HG03045 (cell line): ENCODE measurements at regions not wholly inside any gene's neighbourhood (a gene's known extent, or its start where the extent isn't known, plus 50 kb on each side); places are given as distances from the start of the nearest gene placed in this dataset.
"Not testable (repeated sequence)": the region's sequence is repeated elsewhere in the genome, so short reads cannot be mapped to it uniquely, and the experiment has no call there.

ENCODE experiments used
- ATAC-seq: cut with Tn5 transposase; IDR thresholded peaks from one replicate; pipeline ENCODE4 v1.9.1; 2021; ENCODE audit warnings: mild to moderate bottlenecking, moderate library complexity; ENCODE audit not compliant: unreplicated experiment

DNA sequence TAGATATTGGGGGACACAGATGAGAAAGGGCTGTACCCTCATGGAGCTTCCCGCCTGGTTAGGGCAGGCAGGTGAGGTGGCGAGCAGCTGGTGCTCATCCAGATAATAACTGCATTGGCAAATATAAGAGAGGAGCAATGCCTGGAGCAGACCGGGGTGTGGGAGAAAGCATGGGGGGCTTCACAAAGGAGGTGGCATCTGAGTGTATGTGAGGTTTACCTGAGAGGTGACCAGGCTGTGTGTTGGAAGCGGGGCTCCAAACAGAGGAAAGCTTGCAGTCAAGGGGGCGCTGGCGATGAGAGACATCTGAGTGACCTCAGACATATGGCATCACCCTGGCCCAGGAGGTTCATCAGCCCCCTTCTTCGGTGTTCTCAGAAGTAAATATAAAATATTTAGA, 72.1 kb upstream of the PMEPA1 start:
- ATAC-seq = no peak

DNA sequence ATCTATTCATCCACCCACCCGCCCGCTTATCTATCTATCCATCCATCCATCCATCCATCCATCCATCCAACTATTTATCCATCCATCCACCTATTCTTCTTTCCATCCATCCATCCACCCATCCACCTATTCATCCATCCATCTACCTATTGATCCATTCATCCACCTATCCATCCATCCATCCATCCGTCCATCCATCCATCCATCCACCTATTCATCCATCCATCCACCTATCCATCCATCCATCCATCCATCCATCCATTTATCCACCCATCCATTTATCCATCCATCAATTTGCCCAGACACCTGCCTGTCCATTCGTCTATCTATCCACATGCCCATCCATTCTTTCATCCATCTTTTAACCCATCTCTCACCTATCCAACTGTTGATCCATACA, 71.1 kb upstream of the PMEPA1 start:
- no peak for ATAC-seq

DNA sequence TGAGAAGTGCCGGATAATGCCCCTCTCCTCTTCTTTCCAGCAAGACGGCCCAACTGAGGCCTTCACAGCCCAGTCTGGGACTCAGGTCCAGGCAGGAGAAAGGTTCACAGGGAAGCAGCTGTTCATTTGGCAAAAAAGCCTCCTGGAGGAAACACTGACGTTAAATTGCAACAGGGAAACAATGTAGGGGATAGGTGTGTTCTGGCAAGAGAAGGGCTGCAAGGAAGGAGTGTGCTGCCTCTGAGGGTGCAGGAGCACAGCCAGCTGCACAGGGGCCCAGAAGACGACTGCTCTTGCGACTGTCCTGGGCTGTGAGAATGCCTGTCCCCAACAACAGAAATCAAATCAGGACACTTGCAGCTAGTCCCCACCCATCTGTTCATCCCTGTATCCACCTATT, 70.6 kb upstream of the PMEPA1 start:
- ATAC-seq = no peak

DNA sequence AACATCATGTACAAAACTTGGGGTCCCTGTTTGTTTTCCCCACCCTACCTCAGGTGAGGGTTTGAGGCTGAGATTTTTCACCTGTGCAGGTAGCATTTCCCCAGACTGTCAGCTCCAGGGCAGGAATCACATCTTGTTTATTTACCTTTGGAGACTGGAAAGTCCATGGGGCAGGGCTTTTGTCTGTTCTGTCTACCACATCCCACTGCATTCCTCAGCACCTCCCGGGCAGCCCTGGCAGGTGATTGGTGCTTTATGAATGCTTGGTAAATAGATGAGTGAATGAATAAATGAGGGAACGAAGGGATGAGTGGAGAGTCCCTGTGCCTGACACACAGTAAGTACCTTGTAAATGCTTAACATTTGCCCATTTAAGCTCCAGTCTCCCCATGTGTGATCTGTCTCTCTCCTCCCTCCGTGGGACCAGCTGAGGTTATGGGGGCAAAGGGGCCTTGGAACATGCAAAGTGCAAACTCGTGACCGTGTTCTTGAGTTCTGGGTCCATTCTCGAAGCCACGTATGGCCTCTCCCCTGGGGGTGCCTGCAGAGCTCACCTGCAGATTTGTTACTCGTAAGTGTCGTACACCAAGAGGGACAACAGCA, 69.7 kb upstream of the PMEPA1 start:
- ATAC-seq = no peak

DNA sequence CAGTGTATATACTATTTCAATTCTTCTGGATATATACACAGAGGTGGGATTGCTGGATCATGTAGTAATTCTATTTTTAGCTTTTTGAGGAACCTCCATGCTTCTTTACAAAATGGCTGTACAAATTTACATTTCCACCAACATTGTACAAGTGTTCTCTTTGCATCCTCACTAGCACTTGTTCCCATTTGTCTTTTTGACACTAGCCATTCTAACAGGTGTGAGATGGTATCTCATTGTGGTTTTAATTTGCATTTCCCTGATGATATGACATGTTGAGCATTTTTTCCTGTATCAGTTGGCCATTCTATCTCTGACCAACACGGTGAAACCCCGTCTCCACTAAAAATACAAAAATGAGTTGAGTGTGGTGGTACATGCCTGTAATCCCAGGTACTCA, 68.1 kb upstream of the PMEPA1 start:
- no peak for ATAC-seq

DNA sequence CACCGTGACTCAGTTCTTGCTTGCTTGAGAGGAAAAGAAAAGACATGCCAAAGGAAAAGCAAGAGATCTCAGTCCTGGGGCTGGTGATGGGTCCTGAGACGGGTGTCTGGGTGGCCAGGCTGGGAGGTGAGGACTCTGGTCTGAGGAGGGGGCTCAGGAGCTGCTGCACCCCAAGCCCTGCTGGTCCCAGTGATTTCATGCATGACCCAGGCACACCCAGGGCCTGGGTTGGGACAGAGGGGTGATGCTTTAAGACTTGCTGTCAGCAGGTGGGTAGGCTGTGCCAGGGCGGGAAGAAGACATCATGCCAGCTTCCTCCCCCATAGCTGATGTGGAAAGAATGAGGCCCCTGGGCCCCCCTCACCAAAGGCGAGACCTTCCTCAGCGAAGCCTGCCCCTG, 65.1 kb upstream of the PMEPA1 start:
- no peak for ATAC-seq

DNA sequence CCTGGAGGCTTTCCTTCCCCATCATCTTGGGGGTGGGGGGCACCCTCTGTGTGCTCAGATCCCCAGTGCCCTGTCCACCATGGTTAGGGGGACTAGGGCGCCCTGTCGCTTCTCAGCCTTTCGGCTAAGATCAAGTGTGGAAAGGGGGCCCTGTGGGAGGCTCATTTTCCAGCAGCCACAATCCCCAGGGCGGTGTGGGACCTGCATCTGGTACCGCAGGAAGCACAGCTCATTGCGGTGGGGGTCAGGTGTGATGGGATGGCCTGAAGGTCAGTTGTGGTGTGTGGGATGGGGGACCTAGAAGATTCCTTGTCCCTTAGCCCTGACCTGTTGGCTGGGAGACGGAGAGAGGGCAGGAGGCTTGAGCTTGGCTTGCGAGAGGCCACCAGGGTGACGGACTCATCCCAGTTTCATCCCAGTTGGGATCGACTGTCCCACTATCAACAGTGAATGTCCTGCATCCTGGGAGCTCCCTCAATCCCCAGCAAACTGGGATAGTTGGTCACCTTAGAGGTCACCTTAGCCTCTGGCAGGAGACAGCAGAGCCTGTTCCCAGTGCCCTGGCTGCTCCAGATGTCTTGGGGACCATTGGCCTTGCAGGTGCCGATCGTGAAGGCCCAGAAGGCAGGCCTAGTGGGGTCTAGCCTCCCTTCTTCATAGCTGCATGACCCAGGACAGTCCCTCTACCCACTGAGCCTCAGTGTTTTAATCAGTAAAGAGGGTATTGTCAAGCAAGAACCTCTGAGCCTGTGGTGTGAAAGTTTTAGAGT, 64.5 kb upstream of the PMEPA1 start:
- no peak for ATAC-seq

DNA sequence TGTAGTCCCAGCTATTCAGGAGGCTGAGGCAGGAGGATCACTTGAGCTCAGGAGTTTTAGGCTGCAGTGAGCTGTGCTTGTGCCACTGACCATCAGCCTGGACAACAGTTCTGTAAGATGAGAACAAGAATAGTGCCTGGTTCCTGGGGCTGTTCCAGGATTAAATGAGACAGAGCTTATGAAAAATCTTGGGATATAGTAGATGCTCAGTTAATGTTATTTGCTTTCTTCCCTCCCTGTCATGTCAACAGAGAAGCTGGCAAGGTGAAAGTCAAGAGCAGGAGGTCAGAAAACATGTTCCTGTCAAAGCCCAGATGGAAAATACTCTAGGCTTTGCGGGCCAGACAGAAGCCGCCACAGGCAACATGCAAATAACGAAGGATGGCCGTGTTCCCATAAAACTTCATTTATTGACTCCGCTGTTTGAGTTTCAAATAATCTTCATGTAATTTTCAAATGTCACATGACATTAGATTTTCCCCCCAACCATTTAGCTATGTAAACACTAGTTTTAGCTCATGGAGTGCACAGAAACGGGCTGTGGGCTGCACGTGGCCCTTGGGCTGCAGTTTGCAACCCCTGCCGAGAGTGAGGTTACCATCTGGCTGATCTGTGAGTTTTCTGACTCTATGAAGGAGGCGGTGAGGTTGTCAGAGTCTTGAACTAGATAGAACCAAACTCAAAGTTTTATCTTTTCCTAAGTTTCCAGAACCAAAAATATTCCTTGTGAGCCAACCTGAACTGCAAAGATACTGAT, 63.4 kb upstream of the PMEPA1 start:
- ATAC-seq = no peak

DNA sequence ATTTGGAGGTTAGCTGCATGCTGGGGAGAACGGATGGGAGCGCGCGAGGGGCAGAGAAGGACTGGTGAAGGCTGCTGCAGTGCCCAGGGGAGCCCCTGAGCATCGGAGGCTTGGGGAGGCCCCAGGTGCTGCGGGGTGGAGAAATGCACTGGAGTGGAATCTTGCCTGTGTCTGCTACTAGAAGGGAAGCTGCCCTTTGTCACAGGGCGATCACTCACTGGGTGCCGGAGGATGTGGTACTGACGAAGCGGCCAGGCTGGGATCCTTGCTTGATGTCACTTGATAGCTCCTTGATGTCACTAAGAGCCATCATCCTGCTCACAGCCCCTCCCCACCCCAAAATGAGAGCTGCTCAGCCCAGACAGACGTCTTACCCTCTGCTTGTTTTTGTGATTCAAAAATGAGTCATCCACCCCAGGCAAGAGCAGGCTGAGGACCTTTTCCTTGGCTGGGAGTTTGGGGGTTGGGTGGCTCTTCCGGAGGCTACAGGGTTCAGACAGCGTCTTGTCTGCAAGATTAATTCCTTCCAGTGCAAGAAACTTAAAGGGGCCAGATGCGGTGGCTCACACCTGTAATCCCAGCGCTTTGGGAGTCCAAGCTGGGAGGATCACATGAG, 62.6 kb upstream of the PMEPA1 start:
- no peak for ATAC-seq

DNA sequence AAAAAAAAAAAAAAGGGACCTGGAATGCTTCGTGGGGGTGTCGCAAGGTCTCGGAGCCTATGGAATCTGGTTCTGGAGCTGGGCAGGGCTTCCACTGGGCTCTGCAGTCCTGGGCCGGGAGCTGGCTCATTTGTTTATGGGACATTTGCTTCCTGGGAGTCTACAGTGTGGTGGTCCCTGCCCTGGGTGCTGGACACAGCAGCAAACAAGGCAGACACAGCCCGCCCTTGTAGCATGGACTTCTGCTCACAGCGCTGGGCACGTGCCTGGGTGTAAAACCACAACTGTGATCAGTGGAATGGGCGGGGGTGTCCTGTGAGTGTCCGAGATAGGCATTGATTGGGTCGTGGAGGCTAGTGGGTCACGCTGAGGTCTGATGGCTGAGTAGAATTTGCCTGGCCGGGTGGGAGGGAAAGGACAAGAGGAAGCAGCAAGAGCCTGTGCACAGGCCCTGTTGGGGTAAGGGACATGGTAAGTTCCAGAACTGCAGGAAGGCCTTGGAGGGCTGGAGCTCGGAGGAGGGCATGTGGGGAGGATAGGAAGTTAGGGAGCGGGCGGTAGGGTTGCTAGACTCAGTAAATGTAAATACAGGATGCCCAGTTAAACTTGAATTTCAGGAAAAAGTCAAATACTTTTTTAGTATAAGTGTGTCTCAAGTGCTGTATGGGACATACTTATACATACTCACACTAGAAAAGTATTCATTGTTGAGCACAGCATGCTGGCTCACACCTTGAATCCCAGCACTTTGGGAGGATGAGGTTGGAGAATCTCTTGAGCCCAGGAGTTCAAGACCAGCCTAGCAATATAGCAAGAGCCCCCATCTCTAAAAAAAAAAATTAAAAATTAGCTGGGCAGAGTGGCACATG, 61.3 kb upstream of the PMEPA1 start:
- ATAC-seq = no peak

DNA sequence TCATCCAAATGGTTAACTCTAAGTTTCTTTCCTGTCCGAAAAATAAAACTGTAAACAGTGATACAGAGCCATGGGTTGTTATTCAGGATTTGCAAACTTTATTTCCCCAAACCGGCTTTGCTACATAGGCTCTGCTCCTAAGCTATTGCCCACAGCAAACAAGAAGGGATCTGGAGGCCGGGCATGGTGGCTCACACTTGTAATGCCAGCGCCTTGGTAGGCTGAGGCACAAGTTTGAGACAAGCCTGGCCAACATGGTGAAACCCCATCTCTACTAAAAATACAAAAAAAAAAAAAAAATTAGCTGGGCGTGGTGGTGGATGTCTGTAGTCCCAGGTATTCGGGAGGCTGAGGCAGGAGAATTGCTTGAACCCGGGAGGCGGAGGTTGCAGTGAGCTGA, 60.6 kb upstream of the PMEPA1 start:
- not testable (repeated sequence) for ATAC-seq

DNA sequence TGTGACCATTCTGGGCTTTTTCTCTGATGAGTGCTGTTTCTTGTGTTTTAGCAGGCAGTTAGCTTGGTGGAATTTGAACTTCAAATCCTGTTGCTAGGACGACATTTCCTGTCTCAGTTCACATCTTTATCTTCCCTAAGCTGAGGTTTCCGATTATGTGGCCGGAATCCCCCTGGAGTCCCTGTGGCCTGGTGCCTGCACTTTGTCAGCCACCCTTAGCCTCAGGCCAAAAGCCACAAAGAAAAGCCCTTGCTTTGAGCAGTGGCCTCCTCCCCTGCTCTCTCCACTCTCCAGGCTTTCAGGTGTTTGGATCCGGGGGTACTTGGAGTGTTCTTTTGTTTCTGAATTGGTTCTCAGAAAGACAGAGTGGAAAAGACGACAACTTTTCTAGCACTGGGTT, 59.9 kb upstream of the PMEPA1 start:
- ATAC-seq = no peak

DNA sequence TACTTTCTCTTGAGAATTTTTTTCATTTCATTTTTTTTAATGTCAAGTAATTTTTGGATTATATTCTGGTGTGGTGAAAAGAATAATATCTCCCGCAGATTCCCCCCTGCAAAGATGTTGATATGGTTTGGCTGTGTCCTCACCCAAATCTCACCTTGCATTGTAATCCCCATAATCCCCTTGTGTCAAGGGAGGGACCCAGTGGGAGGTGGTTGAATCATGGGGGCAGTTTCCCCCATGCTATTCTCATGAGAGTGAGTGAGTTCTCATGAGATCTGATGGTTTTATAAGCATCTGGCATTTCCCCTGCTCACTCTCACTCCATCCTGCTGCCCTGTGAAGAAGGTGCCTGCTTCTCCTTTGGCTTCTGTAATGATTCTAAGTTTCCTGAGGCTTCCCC, 58.7 kb upstream of the PMEPA1 start:
- no peak for ATAC-seq

DNA sequence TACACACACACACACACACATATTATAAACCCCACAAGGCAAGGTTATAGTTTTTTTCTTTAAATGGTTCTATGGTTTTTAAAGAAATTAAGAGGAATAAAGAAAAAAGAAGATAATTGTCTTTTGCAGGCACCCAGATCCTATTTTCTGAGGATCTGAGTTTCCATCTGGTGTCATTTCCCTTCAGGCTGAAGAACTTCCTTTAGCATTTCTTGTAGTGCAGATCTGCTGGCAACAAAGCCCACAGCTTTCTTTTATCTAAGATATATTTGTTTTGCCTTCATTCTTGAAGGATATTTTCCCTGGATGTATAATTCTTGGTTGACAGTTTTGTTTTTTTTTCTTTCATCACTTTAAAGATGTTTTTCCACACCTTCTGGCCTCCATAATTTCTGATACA, 57.6 kb upstream of the PMEPA1 start:
- ATAC-seq = no peak

DNA sequence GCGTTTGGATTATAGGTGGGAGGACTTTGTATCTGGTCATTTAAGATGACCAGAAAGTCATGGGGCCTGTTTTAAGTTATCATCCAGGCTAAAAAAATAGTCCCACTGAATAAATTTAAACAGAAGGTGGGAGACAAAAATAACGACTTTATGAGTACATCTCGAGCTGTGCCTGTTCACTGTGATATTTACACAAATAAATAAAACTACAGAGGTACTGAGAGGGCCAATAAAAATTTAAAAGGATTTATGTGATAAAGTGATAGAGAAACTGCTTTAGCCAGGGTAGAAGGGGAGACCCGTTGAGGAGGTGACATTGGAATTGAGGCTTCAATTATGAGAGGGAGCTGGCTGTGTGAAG, 53.4 kb upstream of the PMEPA1 start:
- no peak for ATAC-seq

DNA sequence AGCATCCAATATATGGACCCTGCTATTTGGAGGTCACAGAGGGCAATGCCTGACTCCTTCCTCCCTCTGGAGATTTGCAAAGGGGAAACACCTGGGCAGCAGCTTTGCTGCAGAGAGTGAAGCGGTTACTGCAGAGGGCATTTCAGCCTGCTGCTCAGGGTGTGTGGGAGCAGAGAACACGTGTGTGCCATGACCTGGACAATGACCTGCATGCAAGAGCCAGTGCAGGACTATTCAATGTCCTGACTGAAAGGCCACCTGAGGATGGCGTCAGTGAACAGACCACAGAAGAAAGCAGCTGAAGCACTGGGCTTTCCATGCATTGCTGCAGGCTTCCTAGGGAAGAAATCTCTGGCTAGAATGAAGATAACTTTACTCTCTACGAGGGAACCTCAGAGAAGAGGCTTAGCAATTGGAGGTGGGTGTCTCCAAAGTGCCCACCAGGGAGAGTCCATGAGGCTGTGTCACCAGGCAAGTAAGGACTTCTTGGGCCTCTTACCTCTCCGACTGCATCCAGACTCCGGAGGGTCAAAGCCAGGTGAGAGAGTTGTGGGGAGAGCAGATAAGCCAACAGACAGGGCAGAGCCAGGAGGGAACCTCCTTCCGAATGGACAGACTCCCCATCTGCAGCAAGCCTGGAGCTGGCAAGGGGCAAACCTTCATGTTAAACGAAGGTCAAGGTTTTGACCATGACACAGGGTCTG, 52.9 kb upstream of the PMEPA1 start:
- no peak for ATAC-seq

DNA sequence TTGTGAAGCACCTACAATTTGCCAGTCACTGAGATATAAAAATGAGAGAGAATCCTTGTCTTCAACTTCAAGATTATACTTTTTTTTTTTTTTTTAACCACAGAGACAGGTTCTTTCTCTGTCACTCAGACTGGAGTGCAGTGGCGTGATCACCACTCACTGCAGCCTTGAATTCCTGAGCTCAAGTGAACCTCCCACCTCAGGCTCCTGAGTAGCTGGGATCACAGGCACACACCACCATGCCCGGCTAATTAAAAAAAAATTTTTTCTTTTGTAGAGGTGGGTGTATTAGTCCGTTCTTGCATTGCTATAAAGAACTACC, 51.6 kb upstream of the PMEPA1 start:
- ATAC-seq = no peak

DNA sequence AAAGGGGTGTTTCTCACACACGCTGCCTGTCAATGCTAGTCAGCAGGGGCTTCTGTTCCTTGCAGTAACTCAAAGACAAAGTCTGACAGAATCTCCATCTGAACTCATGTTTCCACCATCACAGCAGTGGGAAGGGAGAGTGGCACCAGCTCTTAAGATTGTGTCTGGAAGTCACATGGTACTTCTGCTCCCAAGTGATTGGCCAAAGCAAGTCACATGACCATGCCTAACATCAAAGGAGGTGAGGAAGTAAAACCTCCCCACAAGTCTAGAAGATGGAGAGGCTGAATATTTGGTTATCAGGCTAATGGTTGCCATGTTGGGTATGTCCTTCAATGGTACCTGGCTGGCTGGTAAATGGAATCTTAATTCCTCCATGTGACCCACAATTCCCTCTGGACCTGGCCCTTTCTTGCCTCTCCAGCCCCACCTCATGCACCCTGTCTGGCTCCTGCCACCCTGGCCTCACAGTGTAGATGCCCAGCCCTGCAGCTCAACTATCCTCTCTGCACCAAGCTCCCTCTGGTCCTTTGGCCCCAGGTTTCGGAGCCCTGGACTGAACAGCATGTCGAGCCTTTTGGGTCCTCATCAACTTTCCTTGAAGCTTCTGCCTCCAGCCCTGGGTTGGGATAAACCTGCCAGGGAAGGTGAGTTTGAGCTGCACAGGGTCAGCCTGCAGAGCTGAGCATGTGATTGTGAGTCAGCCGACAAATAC, 51.0 kb upstream of the PMEPA1 start:
- ATAC-seq = no peak

DNA sequence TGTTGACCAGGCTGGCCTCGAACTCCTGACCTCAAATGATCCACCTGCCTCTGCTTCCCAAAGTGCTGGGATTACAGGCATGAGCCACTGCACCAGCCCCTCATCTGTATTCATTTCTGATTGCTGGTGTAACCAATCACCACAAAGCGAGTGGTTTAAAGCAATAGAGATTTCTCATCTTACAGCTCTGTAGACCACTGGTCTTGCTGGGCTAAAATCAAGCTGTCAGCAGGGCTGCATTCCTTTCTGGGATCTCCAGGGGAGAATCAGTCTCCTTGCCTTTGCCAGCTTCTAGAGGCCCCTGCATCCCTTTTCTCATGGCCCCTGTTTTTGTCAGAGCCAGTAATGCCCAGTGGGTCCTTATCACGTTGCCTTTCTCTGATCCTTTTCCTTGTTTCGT, 49.9 kb upstream of the PMEPA1 start:
- no peak for ATAC-seq
